ENCODE measurements at regions not wholly inside any gene's neighbourhood (a gene's known extent, or its start where the extent isn't known, plus 50 kb on each side); places are given as distances from the start of the nearest gene placed in this dataset.

GRCh38 chr11:29782447-29782846 is 234.4 kb downstream of the KCNA4 start:
- no peak for DNase-seq (ENCODE audit: low read depth in 3 of 3, low spot score in 1 of 3)

GRCh38 chr11:29781268-29781667 is 235.6 kb downstream of the KCNA4 start:
- DNase-seq (ENCODE audit: low read depth in 3 of 3, low spot score in 1 of 3): no peak

GRCh38 chr11:29780756-29781155 is 236.1 kb downstream of the KCNA4 start:
- DNase-seq (ENCODE audit: low read depth in 3 of 3, low spot score in 1 of 3): no peak

- DNase-seq (ENCODE audit: low read depth in 3 of 3, low spot score in 1 of 3): no peak
These were observed 243.1 kb downstream of the KCNA4 start for GRCh38 chr11:29773656-29774264.

- no peak for DNase-seq (ENCODE audit: low read depth in 3 of 3, low spot score in 1 of 3)
These were observed 260.0 kb downstream of the KCNA4 start for GRCh38 chr11:29756871-29757270.

GRCh38 chr11:29755474-29755873 is 261.4 kb downstream of the KCNA4 start:
- no peak for DNase-seq (ENCODE audit: low read depth in 3 of 3, low spot score in 1 of 3)

- no peak for DNase-seq (ENCODE audit: low read depth in 3 of 3, low spot score in 1 of 3)
These were observed 265.2 kb downstream of the KCNA4 start for GRCh38 chr11:29751618-29752017.

- no peak for DNase-seq (ENCODE audit: low read depth in 3 of 3, low spot score in 1 of 3)
These were observed 266.4 kb downstream of the KCNA4 start for GRCh38 chr11:29750392-29750791.

- DNase-seq (ENCODE audit: low read depth in 3 of 3, low spot score in 1 of 3): no peak
These were observed 282.5 kb downstream of the KCNA4 start for GRCh38 chr11:29734287-29734686.

GRCh38 chr11:29713831-29714320 is 303.0 kb downstream of the KCNA4 start:
- no peak for DNase-seq (ENCODE audit: low read depth in 3 of 3, low spot score in 1 of 3)

- DNase-seq (ENCODE audit: low read depth in 3 of 3, low spot score in 1 of 3): no peak
These were observed 304.2 kb downstream of the KCNA4 start for GRCh38 chr11:29712616-29713015.

GRCh38 chr11:29707924-29708323 is 308.9 kb downstream of the KCNA4 start:
- no peak for DNase-seq (ENCODE audit: low read depth in 3 of 3, low spot score in 1 of 3)

- no peak for DNase-seq (ENCODE audit: low read depth in 3 of 3, low spot score in 1 of 3)
These were observed 331.5 kb downstream of the KCNA4 start for GRCh38 chr11:29685361-29685760.

GRCh38 chr11:29682856-29683255 is 334.0 kb downstream of the KCNA4 start:
- no peak for DNase-seq (ENCODE audit: low read depth in 3 of 3, low spot score in 1 of 3)

- no peak for DNase-seq (ENCODE audit: low read depth in 3 of 3, low spot score in 1 of 3)
These were observed 336.8 kb downstream of the KCNA4 start for GRCh38 chr11:29679996-29680395.

GRCh38 chr11:29676993-29677392 is 339.8 kb downstream of the KCNA4 start:
- DNase-seq (ENCODE audit: low read depth in 3 of 3, low spot score in 1 of 3): no peak

GRCh38 chr11:29669310-29669709 is 347.5 kb downstream of the KCNA4 start:
- no peak for DNase-seq (ENCODE audit: low read depth in 3 of 3, low spot score in 1 of 3)

- DNase-seq (ENCODE audit: low read depth in 3 of 3, low spot score in 1 of 3): no peak
These were observed 359.1 kb downstream of the KCNA4 start for GRCh38 chr11:29657709-29658108.

- no peak for DNase-seq (ENCODE audit: low read depth in 3 of 3, low spot score in 1 of 3)
These were observed 360.2 kb downstream of the KCNA4 start for GRCh38 chr11:29656597-29656996.

- no peak for DNase-seq (ENCODE audit: low read depth in 3 of 3, low spot score in 1 of 3)
These were observed 371.5 kb downstream of the KCNA4 start for GRCh38 chr11:29645373-29645772.

GRCh38 chr11:29641201-29641600 is 375.6 kb downstream of the KCNA4 start:
- no peak for DNase-seq (ENCODE audit: low read depth in 3 of 3, low spot score in 1 of 3)

- DNase-seq (ENCODE audit: low read depth in 3 of 3, low spot score in 1 of 3): no peak
These were observed 382.1 kb downstream of the KCNA4 start for GRCh38 chr11:29634744-29635143.

- no peak for DNase-seq (ENCODE audit: low read depth in 3 of 3, low spot score in 1 of 3)
These were observed 382.6 kb downstream of the KCNA4 start for GRCh38 chr11:29634244-29634643.
